NT2/D1 (cell line): ENCODE measurements at regions not wholly inside any gene's neighbourhood (a gene's known extent, or its start where the extent isn't known, plus 50 kb on each side); places are given as distances from the start of the nearest gene placed in this dataset.

Experiments
- SUZ12 ChIP-seq: IDR thresholded peaks from 2 replicates; pipeline ENCODE4 v1.6.1; 2011; ENCODE audit not compliant: insufficient read length, insufficient read depth; ENCODE audit errors: extremely low read depth
- YY1 ChIP-seq: IDR thresholded peaks from 2 replicates; pipeline ENCODE4 v1.6.1; 2011; ENCODE audit not compliant: insufficient read length, insufficient read depth
- ZNF274 ChIP-seq: IDR thresholded peaks from 2 replicates; pipeline ENCODE4 v1.6.1; 2011; ENCODE audit warnings: mild to moderate bottlenecking, low read depth, low read length

DNA sequence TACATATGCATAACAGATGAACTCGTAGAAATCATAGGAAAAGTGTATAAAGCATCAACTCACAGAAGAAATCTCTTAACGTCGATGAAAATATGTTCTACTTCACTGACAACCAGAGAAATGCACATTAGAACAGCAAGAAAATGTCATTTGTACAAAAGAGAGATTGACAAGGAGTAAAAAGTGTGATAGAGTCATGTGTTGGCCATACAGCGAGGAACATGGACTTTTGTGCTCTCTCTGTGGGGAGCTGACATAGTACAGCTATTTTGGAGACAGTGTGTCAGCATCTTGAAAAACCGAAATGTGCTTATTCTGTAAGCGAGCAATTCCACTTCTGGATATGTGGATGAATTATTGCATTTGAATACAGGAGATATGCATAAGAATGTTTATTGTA, 477.9 kb downstream of the ICE1 start:
- no peak for TF ChIP-seq SUZ12
- no peak for TF ChIP-seq YY1
- no peak for TF ChIP-seq ZNF274
